GM04503 (cell line): ENCODE measurements at regions not wholly inside any gene's neighbourhood (a gene's known extent, or its start where the extent isn't known, plus 50 kb on each side); places are given as distances from the start of the nearest gene placed in this dataset.
"Not testable (repeated sequence)": the region's sequence is repeated elsewhere in the genome, so short reads cannot be mapped to it uniquely, and the experiment has no call there.

Experiments used
- DNase-seq: peaks from one replicate; pipeline ENCODE4 v3.0.0-alpha.2; 2012; ENCODE audit warnings: low read depth

- no peak for DNase-seq
These were observed 318.9 kb downstream of the ICE1 start for GRCh38 chr5:5741418-5741817.

- no peak for DNase-seq
These were observed 317.0 kb downstream of the ICE1 start for GRCh38 chr5:5739490-5739945.

GRCh38 chr5:5738797-5739489, 316.5 kb downstream of the ICE1 start:
- no peak for DNase-seq

GRCh38 chr5:5736007-5736406, 313.5 kb downstream of the ICE1 start:
- no peak for DNase-seq

GRCh38 chr5:5733058-5733457, 310.6 kb downstream of the ICE1 start:
- not testable (repeated sequence) for DNase-seq

GRCh38 chr5:5726401-5726800, 303.9 kb downstream of the ICE1 start:
- DNase-seq = no peak

- no peak for DNase-seq
These were observed 299.4 kb downstream of the ICE1 start for GRCh38 chr5:5721881-5722280.

- DNase-seq = no peak
These were observed 296.8 kb downstream of the ICE1 start for GRCh38 chr5:5719292-5719691.

- DNase-seq = no peak
These were observed 294.2 kb downstream of the ICE1 start for GRCh38 chr5:5716665-5717064.

GRCh38 chr5:5711592-5711991, 289.1 kb downstream of the ICE1 start:
- DNase-seq = no peak

GRCh38 chr5:5711112-5711511, 288.6 kb downstream of the ICE1 start:
- no peak for DNase-seq

GRCh38 chr5:5710471-5710870, 288.0 kb downstream of the ICE1 start:
- no peak for DNase-seq

- no peak for DNase-seq
These were observed 286.0 kb downstream of the ICE1 start for GRCh38 chr5:5708367-5708919.

- no peak for DNase-seq
These were observed 282.5 kb downstream of the ICE1 start for GRCh38 chr5:5705010-5705409.

- DNase-seq = no peak
These were observed 281.9 kb downstream of the ICE1 start for GRCh38 chr5:5704352-5704751.

- DNase-seq = no peak
These were observed 280.5 kb downstream of the ICE1 start for GRCh38 chr5:5702934-5703333.

- DNase-seq = no peak
These were observed 278.1 kb downstream of the ICE1 start for GRCh38 chr5:5700549-5700948.

GRCh38 chr5:5699062-5699461, 276.6 kb downstream of the ICE1 start:
- no peak for DNase-seq

GRCh38 chr5:5695266-5695665, 272.8 kb downstream of the ICE1 start:
- DNase-seq = no peak

- DNase-seq = no peak
These were observed 266.4 kb downstream of the ICE1 start for GRCh38 chr5:5688925-5689310.

GRCh38 chr5:5688194-5688924, 265.9 kb downstream of the ICE1 start:
- DNase-seq = no peak

- no peak for DNase-seq
These were observed 264.6 kb downstream of the ICE1 start for GRCh38 chr5:5687113-5687512.

- no peak for DNase-seq
These were observed 263.9 kb downstream of the ICE1 start for GRCh38 chr5:5686356-5686755.
